CD14-positive monocyte (primary cell): ENCODE measurements at regions not wholly inside any gene's neighbourhood (a gene's known extent, or its start where the extent isn't known, plus 50 kb on each side); places are given as distances from the start of the nearest gene placed in this dataset.

Experiments
- DNase-seq, 3 donors: peaks; one replicate each; pipeline ENCODE4 v3.0.0-alpha.2; 2011 to 2022
- H2AFZ ChIP-seq: 2 replicates; pipeline ENCODE4 v1.6.0; 2012; ENCODE audit warnings: mild to moderate bottlenecking, low read depth, low read length, inconsistent platforms; ENCODE audit not compliant: insufficient read depth, poor library complexity, severe bottlenecking
- H3K27ac ChIP-seq, 2 donors: 1 replicate in 1 of 2; 2 replicates in 1 of 2; pipeline ENCODE4 v1.5.1; 2012 to 2013; ENCODE audit warnings: low read length in 2 of 2, control low read depth in 1 of 2, inconsistent platforms in 1 of 2, low read depth in 1 of 2, mild to moderate bottlenecking in 1 of 2
- H3K27me3 ChIP-seq, 2 donors: one replicate each; pipeline versions ENCODE4 v1.6.0 to v1.6.1; 2011 to 2013; ENCODE audit warnings: low read length in 2 of 2; ENCODE audit not compliant: control insufficient read depth in 2 of 2, insufficient read depth in 2 of 2
- H3K36me3 ChIP-seq, 2 donors: replicated peaks in 1 of 2; 1 replicate in 1 of 2; 2 replicates in 1 of 2; pipeline versions ENCODE4 v1.5.1 to v1.6.1; 2012 to 2013; ENCODE audit warnings: low read length in 2 of 2, control low read depth in 1 of 2, inconsistent platforms in 1 of 2, mild to moderate bottlenecking in 1 of 2; ENCODE audit not compliant: insufficient read depth in 2 of 2, control insufficient read depth in 1 of 2
- H3K4me1 ChIP-seq, 2 donors: 1 replicate in 1 of 2; 2 replicates in 1 of 2; pipeline versions ENCODE4 v1.5.1 to v1.6.1; 2012 to 2013; ENCODE audit warnings: low read length in 2 of 2, control low read depth in 1 of 2, inconsistent platforms in 1 of 2, mild to moderate bottlenecking in 1 of 2, moderate library complexity in 1 of 2; ENCODE audit not compliant: insufficient read depth in 2 of 2, control insufficient read depth in 1 of 2
- H3K4me2 ChIP-seq: replicated peaks from 2 replicates; pipeline ENCODE3; 2012; ENCODE audit warnings: low read length, moderate library complexity, mild to moderate bottlenecking; ENCODE audit not compliant: poor library complexity, severe bottlenecking; ENCODE audit errors: extremely low read depth
- H3K4me3 ChIP-seq, 3 experiments: fragments of 200-600 bp in 1 of 3; sonication (generic) in 1 of 3; replicated peaks in 1 of 3; 1 replicate in 2 of 3; 2 replicates in 1 of 3; pipeline ENCODE4 v1.5.1; 2011 to 2013; ENCODE audit warnings: low read length in 3 of 3, mild to moderate bottlenecking in 3 of 3, control low read depth in 2 of 3, low read depth in 2 of 3, inconsistent platforms in 1 of 3, moderate library complexity in 1 of 3
- H3K79me2 ChIP-seq: 2 replicates; pipeline ENCODE4 v1.6.0; 2012; ENCODE audit warnings: mild to moderate bottlenecking, control low read depth, inconsistent platforms, low read length, moderate library complexity; ENCODE audit not compliant: insufficient read depth
- H3K9ac ChIP-seq: 2 replicates; pipeline ENCODE4 v1.6.0; 2017; ENCODE audit warnings: low read length, mild to moderate bottlenecking; ENCODE audit not compliant: insufficient read depth, poor library complexity, severe bottlenecking
- H3K9me3 ChIP-seq, 2 donors: replicated peaks in 1 of 2; 1 replicate in 1 of 2; 2 replicates in 1 of 2; pipeline versions ENCODE4 v1.5.1 to v1.6.1; 2012 to 2013; ENCODE audit warnings: low read length in 2 of 2, control low read depth in 1 of 2; ENCODE audit not compliant: control insufficient read depth in 1 of 2, insufficient read depth in 1 of 2
- H4K20me1 ChIP-seq: 2 replicates; pipeline ENCODE4 v1.6.0; 2012; ENCODE audit warnings: mild to moderate bottlenecking, low read length, control low read depth, moderate library complexity; ENCODE audit not compliant: insufficient read depth
- H3K27ac Mint-ChIP-seq, 7 donors: one replicate each; pipeline ENCODE4 v1.8.0; 2020; ENCODE audit warnings: mild to moderate bottlenecking in 7 of 7, mixed read lengths in 7 of 7, moderate library complexity in 6 of 7, inconsistent platforms in 2 of 7
- H3K27me3 Mint-ChIP-seq, 3 donors: one replicate each; pipeline ENCODE4 v1.8.0; 2021 to 2022; ENCODE audit warnings: low read depth in 3 of 3, mild to moderate bottlenecking in 3 of 3, mixed read lengths in 3 of 3, moderate library complexity in 3 of 3, inconsistent platforms in 1 of 3
- H3K36me3 Mint-ChIP-seq, 2 donors: one replicate each; pipeline ENCODE4 v1.8.0; 2020; ENCODE audit warnings: mixed read lengths in 2 of 2, inconsistent platforms in 1 of 2, mild to moderate bottlenecking in 1 of 2
- H3K4me1 Mint-ChIP-seq: one replicate; pipeline ENCODE4 v1.8.0; 2020; ENCODE audit warnings: mild to moderate bottlenecking, mixed read lengths
- H3K4me3 Mint-ChIP-seq, 2 donors: one replicate each; pipeline ENCODE4 v1.8.0; 2020; ENCODE audit warnings: mild to moderate bottlenecking in 2 of 2, mixed read lengths in 2 of 2, moderate library complexity in 1 of 2
- H3K9me3 Mint-ChIP-seq, 7 donors: one replicate each; pipeline ENCODE4 v1.8.0; 2020 to 2022; ENCODE audit warnings: mixed read lengths in 7 of 7, mild to moderate bottlenecking in 6 of 7, moderate library complexity in 6 of 7, inconsistent platforms in 2 of 7
- CTCF ChIP-seq: fragments of 200-600 bp; IDR thresholded peaks from one replicate; pipeline ENCODE4 v1.8.0; 2022; ENCODE audit warnings: antibody characterized with exemption, mild to moderate bottlenecking
- WGBS: methylation state at CpG from one replicate; pipeline ENCODE4 v1.1.5; 2013; ENCODE audit warnings: missing lambda C conversion rate; ENCODE audit not compliant: insufficient coverage; 5-methylcytosine and 5-hydroxymethylcytosine counted together
- intact Hi-C, 2 donors: fragments of 100-400 bp; cut with micrococcal nuclease; formaldehyde crosslinking; loops; one replicate each; pipeline versions ENCODE4 v1.15.0 to v1.15.1; 2023

- Mint-ChIP-seq H3K4me3 (no peak overlapping the region), H3K27ac (no peak overlapping the region), H3K9me3 (peaks cover 0 to 8% (median 2%) of the 10 kb centered on the region in 7 donors), H3K27me3 (peaks cover 0 to 3% (median 2%) of the 10 kb centered on the region in 3 donors), H3K4me1 (no peaks in the 10 kb centered on the region), H3K36me3 (no peaks in the 10 kb centered on the region)
- Histone ChIP-seq H3K27me3 (no peaks in the 10 kb centered on the region), H3K9me3 (peaks cover 0 to 2% of the 10 kb centered on the region in 2 donors), H3K79me2 (no peaks in the 10 kb centered on the region), H4K20me1 (no peaks in the 10 kb centered on the region), H3K36me3 (no peaks in the 10 kb centered on the region), H3K4me2 (no peak overlapping the region), H2AFZ (no peak overlapping the region), H3K27ac (no peak overlapping the region), H3K4me1 (no peaks in the 10 kb centered on the region), H3K9ac (no peak overlapping the region), H3K4me3 (no peak overlapping the region)
- no peak for TF ChIP-seq CTCF
- DNase-seq, result peak in 2 of 3 donors; percentile 2 to 33
- intact Hi-C loops, result no loop called here
- no CpG with 5 or more reads among the region's 1 CpG for WGBS
Observed at GRCh38 chr1:29974316-29974724, 738.0 kb downstream of the PTPRU start.

- Histone ChIP-seq H4K20me1 (no peaks in the 10 kb centered on the region), H3K4me3 (no peak overlapping the region), H3K9me3 (peaks cover 0 to 3% of the 10 kb centered on the region in 2 donors), H3K4me1 (no peaks in the 10 kb centered on the region), H3K4me2 (no peak overlapping the region), H2AFZ (no peak overlapping the region), H3K9ac (no peak overlapping the region), H3K27ac (no peak overlapping the region), H3K36me3 (no peaks in the 10 kb centered on the region), H3K27me3 (no peaks in the 10 kb centered on the region), H3K79me2 (no peaks in the 10 kb centered on the region)
- H3K4me3 Mint-ChIP-seq, result no peak overlapping the region
- no peaks in the 10 kb centered on the region for H3K36me3 Mint-ChIP-seq
- WGBS, result 46% methylated on average over 2 of the region's 3 CpGs
- DNase-seq, result no peak
- H3K9me3 Mint-ChIP-seq, result peaks cover 0 to 8% (median 6%) of the 10 kb centered on the region in 7 donors
- intact Hi-C loops, result no loop called here
- no peak overlapping the region for H3K27ac Mint-ChIP-seq
- peaks cover 1 to 4% (median 3%) of the 10 kb centered on the region in 3 donors for H3K27me3 Mint-ChIP-seq
- TF ChIP-seq CTCF, result no peak
- H3K4me1 Mint-ChIP-seq, result no peaks in the 10 kb centered on the region
Observed at GRCh38 chr1:29973406-29973805, 737.1 kb downstream of the PTPRU start.
